GM18868 (cell line): ENCODE measurements at regions not wholly inside any gene's neighbourhood (a gene's known extent, or its start where the extent isn't known, plus 50 kb on each side); places are given as distances from the start of the nearest gene placed in this dataset.

Source experiments
- ATAC-seq: cut with Tn5 transposase; IDR thresholded peaks from one replicate; pipeline ENCODE4 v1.9.1; 2021; ENCODE audit warnings: mild to moderate bottlenecking, moderate library complexity; ENCODE audit not compliant: unreplicated experiment

DNA sequence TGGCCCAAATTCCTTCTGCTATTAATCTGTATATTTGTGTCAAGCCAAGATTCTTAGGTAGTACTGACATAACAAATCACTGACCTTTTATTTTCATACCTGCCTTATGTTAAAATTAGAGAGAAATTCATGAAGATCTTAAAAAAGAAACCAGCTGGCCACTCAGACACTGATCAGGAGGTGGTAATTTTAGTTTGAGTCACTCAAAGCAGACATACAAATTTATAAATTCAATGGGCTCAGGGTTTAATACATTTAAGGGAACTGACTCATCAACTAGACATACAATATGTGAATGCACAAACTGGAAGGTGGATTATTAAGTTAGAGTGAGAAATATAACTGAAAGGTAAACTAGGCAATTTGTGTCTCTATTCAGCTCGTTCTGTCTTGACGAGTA, 711.9 kb upstream of the EYS start:
- ATAC-seq = no peak

- ATAC-seq = no peak
These were observed 696.9 kb upstream of the EYS start for GRCh38 chr6:66403966-66404365.

DNA sequence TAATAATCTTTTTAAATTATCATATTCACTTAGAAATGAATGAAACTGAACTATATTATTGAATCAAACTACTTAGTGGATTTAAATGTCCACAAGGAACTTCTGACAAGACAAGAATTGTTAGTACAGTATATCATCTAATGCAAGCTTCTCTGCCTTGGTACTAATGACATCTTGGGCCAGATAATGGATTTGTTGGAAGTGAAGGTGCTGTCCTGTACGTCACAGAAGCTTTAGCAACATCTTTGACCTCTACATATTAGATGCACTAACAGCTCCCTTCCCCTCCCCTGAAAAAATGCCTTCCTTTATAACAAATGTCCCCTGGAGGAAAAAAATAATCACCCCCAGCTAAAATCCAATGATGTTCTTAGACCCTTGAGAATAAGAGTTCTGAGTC, 695.8 kb upstream of the EYS start:
- no peak for ATAC-seq

DNA sequence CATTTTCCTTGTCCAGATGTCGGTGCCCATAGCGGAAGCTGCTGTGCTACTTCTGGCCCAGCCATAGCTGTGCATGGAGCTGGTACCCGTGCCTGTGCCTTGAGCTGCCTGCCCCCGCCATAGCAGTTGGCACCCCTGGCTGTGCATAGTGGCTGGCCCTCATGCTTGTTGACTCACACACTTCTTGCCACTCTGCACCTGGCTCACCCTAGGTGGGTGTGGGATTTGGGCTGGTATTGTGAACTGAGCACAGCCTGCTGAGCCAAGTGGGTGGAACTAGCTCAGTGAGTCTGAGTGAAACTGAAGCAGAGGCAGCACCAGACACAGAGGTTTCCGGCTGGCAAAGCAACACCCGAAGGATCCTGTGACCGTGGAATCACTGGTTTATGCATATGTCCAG, 689.5 kb upstream of the EYS start:
- ATAC-seq = no peak

DNA sequence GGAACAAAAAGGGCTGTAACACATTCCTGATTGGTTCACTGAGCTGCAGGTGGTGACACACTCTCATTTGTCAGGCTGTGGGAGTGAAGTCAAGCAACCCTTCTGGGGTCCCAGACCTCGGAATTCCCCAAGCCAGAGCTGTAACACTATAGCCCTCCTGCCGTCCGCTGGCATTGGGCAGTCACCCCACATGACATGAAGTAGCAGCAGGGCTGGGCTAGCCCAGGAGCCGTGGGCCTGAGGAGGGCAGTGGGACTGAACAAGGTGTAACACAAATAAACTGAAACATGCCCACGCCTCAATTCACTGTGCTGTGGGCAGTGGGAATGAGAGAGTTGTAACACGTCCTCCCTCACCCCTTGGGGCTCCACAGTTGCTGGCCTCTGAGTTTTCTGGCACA, 689.1 kb upstream of the EYS start:
- no peak for ATAC-seq

DNA sequence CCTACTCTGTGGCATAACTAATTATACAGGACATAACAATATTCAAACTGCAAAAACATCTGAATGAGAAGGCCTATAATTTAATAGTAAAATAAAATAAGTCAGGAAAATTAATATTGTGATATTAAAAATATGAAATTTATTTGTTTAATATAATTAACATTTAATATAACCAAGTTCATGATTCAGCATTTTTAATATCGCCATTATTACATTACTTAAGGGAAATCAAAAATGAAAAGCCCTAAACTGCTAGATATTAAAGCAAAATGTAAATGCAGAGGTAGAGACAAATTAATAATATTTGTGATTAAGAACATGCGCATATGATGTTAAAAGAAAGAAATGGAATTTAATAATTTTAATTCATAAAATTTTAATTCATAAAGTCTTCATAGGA, 683.4 kb upstream of the EYS start:
- ATAC-seq = no peak

DNA sequence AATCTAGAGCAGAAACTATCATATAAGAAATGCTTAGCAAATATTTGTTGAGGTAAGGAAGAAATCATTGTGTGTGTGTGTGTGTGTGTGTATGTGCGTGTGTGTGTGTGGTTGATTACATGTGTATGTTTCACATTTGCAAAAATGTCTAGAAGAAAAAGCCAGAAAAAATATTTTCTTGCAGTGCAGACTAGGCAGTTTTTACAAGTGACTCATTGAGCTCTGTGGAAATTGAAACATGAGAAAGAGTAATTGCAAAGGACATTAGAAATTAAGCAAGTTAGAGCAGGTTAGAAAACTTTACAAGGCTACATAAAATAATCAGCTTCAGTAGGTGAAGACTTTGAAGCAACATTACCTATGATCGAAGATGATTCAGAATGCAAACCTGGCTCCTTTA, 669.0 kb upstream of the EYS start:
- no peak for ATAC-seq

DNA sequence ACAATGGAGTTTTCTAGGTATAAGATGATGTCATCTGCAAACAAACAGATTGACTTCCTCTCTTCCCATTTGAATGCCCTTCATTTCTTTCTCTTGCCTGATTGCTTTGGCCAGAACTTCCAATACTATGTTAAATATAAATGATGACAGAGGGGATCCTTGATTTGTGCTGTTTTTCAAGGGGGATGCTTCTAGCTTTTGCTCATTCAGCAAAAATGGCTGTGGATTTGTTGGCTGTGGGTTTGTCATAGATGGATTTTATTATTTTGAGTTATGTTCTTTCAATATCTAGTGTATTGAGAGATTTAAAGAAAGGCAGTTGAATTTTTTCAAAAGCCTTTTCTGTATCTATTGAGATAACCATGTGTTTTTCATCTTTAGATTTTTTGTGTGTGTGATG, 662.4 kb upstream of the EYS start:
- no peak for ATAC-seq

- no peak for ATAC-seq
These were observed 655.9 kb upstream of the EYS start for GRCh38 chr6:66362888-66363287.

GRCh38 chr6:66361886-66362285, 654.9 kb upstream of the EYS start:
- no peak for ATAC-seq

- no peak for ATAC-seq
These were observed 650.8 kb upstream of the EYS start for GRCh38 chr6:66357781-66358180.

GRCh38 chr6:66355471-66355870, 648.4 kb upstream of the EYS start:
- ATAC-seq = no peak

- no peak for ATAC-seq
These were observed 637.8 kb upstream of the EYS start for GRCh38 chr6:66344796-66345195.

DNA sequence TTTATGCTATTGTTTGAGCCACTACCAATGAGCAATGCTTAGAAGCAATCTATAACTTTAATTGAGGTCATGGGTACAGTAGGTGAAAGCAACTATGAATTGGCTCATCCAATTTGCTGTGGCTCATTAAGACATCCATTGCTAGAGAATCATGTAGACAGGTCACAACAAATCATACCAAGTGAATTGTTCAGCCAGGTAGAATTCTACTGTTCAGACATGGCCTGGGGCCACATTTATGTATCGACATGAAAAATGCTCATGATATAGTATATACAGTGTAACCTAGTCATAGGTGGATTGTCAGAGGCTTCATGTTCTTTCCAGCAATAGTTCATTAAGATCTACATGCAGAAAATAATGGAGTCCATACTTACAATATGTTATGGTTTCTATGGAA, 633.7 kb upstream of the EYS start:
- ATAC-seq = no peak

DNA sequence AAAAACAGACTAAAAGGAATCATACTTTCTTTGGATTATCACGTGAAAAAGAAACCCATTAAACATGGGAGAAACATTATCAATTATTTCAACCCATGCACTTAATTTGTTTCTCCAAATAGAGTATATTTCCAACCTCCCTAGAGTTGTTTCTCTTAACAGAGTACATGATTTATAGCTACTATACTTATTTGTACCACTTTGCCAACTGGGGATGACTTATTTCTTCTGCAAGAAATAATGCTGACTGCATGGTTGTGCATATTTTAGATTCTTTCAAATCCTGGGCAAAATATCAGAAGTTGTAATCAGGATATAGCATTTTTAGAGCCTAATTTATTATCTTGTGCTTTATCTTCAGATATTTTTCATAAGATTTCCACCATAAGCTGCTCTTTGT, 629.1 kb upstream of the EYS start:
- no peak for ATAC-seq

- ATAC-seq = no peak
These were observed 621.2 kb upstream of the EYS start for GRCh38 chr6:66328200-66328599.

- no peak for ATAC-seq
These were observed 619.2 kb upstream of the EYS start for GRCh38 chr6:66326228-66326627.

GRCh38 chr6:66321017-66321416, 614.0 kb upstream of the EYS start:
- ATAC-seq = no peak

DNA sequence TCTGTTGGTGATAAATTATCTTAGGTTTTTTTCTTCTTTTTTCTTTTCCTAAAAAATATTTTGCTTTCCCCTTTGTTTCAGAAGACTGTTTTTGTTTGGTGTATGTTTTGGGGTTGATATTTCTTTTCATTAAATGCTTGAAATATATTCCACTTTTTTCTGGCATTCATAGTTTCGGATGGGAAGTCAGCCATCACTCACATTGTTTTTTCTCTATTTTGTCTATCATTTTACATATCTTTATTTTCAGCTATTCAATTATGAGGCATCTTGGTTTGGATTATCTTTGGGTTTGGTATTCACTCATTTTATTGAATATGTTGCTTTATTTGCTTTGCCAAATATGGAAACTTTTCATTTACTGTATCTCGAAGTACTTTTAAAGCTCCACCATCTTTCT, 600.5 kb upstream of the EYS start:
- ATAC-seq = no peak

GRCh38 chr6:66291905-66292304, 584.9 kb upstream of the EYS start:
- ATAC-seq = no peak

DNA sequence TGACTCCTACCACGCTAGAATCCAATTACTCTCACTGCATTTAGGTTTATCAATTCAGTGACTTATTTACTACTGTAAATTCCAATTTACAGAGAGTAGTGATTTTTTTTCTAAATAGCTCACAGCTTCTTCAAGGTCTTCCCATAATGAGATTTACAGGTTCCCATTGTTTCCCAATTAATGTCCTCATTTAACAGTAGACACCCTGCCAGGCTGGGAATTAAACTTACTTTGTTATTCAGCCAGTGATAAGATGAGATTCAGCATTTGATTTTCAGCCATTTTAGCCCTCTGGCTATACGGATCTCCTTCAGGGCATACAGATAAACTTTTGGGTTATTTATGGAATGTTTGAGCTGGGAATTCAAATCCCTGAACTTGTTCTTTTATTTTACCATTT, 582.9 kb upstream of the EYS start:
- ATAC-seq = no peak

- ATAC-seq = no peak
These were observed 571.1 kb upstream of the EYS start for GRCh38 chr6:66278115-66278514.

DNA sequence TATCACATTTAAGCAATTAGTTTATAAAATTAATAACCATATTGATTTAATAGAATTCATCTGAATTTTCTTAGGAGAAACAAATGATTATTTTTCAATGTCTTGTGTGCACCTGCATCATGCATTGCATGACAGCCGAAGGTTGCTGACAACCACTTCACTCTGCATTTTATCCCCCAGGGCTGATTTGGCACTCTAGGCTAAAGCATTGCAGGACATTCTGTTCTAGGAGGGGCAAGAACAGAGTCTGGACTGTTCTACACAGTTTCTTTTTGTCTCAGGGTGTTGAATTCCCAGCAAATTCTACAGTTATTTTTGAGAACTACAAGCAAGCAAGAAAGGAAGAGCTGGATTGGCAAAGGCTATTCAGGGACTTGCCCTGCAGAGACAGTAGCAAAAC, 570.4 kb upstream of the EYS start:
- no peak for ATAC-seq

- no peak for ATAC-seq
These were observed 558.7 kb upstream of the EYS start for GRCh38 chr6:66265737-66266136.
